ENCODE measurements at regions not wholly inside any gene's neighbourhood (a gene's known extent, or its start where the extent isn't known, plus 50 kb on each side); places are given as distances from the start of the nearest gene placed in this dataset.

DNA sequence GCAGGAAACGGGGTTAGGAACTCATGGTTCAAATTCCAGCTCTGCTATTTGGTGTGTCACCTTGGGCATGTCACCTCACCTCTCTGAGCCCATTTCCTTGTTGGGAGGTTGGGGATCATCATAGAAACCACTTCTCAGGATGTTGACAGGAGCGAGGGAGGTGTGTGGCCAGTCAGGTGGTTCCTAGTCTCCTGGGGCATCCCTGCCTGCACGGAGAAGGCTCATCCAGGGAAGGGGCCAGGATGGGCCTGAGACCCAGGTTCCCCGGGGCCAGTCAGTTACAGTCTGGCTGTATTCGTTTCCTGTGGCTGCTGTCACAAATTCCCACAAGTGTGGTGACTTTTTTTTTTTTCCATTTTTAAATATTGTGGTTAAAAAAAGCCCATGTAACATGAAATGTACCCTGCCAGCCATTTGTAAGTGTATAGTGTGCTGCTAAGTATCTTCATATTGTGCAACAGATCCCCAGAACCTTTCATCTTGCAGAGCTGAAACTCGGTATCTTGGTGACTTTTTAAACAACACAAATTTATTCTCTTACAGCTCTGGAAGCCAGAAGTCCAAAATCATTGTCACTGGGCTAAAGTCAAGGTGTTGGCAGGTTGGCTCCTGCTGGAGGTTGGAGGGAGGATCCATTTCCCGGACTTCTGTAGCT, 78.7 kb upstream of the UNC5A start:
- H3K36me3 Mint-ChIP-seq, result no peaks in the 10 kb centered on the region
- H3K9me3 Mint-ChIP-seq, result no peaks in the 10 kb centered on the region
- no peak for DNase-seq (ENCODE audit: low spot score in 2 of 2)
- no peak overlapping the region for H3K27ac Mint-ChIP-seq
- no peak for ATAC-seq

DNA sequence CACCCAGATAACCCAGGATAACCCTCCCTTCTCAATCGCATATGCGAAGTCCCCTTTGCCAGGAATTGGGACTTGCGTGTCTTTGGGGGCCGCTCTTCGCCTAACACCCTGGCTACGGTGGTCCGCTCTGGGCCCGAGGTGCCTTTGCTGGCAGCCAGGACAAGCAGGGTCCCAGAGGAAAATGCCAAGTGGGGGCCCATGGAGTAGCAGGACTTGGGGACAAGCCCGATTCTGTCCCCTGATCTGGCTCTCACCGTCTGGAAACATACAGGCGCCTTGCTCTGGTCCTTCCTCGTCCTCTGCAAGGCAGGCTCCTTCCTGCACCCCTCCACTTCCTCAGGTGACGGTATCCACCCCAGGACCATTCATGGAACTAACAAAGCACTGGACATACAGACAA, 78.1 kb upstream of the UNC5A start:
- ATAC-seq (no peak), DNase-seq (ENCODE audit: low spot score in 2 of 2) (peak in 1 of 2 donors; percentile 9)
- H3K27ac Mint-ChIP-seq, result no peak overlapping the region
- H3K36me3 Mint-ChIP-seq, result no peaks in the 10 kb centered on the region
- no peaks in the 10 kb centered on the region for H3K9me3 Mint-ChIP-seq

DNA sequence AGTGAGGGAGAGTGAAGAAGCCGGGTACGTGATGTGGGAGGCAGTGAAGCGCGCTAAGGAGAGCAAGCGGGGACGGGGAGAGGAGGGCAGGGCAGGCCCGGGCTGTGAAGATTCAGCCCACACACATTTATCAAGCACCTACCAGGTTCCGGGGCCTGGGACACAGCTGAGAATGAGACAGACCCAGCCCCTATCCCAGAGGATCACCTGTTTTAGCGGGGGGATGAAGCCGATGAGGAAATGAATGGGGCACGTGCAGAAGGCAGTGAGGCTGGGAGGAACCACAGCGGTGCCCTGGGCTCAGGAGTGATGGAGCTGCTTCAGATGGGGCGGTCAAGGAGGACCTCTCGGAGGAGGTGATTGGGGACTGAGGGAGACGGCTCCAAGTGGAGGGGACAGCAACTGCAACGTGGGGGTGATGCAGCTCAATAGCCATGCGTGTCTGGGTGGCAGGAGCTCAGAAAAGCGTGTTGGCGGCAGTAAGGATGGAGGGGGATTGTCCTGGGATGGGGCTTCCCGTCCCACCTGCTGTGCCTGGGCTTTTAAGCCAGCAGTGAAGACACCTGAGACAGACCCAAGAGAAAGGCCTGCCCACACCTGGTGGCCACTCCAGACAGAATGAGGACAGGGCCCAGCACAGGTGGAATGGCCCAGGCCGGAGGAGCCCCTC, 77.5 kb upstream of the UNC5A start:
- Mint-ChIP-seq H3K27ac (no peak overlapping the region), H3K36me3 (no peaks in the 10 kb centered on the region), H3K9me3 (no peaks in the 10 kb centered on the region)
- DNase-seq (ENCODE audit: low spot score in 2 of 2), result peak in 1 of 2 donors; percentile 47
- ATAC-seq, result no peak

DNA sequence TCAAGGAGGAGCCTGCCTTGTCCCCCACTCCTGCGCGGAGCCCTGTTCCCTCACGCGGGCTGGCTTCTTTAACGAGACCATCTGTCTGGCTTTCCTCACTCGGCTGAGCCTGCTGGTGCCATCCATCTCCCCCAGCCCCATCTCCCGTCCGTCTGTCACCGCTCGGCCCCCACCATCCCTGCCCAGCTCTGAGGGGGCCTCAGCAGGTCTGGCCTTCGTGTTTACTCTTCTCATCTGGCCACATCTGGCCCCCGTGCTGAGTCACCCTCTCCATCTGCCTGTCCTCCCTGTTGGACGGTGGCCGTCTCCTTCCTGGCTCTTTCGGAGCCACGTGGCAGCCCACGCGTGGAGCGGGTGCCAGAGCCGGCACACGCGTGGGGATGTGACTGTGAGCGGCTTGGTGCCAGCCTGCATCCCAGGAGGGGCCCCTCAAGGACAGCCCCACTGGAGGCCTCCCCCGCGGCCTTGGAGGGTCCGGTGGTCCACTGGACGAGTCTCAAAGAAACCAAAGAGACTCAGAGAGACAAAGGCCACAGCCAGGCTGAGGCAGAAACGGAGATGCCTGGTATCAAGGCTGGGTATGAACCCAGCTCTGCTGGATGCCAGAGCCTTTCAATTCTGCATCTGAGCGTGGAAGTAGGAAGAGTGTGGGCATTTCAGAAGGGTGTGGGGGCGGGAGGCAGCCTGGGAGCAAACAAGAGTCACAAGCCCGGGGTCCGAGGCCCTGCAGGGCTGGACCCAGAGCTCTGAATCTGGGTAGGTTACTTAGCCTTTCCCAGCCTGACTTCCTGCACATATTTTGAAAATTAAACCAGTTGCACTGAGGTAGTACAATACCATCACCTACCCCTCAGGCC, 76.7 kb upstream of the UNC5A start:
- DNase-seq (ENCODE audit: low spot score in 2 of 2), result peak in 1 of 2 donors; percentile 44
- no peak for ATAC-seq
- no peaks in the 10 kb centered on the region for H3K36me3 Mint-ChIP-seq
- H3K9me3 Mint-ChIP-seq, result no peaks in the 10 kb centered on the region
- no peak overlapping the region for H3K27ac Mint-ChIP-seq

DNA sequence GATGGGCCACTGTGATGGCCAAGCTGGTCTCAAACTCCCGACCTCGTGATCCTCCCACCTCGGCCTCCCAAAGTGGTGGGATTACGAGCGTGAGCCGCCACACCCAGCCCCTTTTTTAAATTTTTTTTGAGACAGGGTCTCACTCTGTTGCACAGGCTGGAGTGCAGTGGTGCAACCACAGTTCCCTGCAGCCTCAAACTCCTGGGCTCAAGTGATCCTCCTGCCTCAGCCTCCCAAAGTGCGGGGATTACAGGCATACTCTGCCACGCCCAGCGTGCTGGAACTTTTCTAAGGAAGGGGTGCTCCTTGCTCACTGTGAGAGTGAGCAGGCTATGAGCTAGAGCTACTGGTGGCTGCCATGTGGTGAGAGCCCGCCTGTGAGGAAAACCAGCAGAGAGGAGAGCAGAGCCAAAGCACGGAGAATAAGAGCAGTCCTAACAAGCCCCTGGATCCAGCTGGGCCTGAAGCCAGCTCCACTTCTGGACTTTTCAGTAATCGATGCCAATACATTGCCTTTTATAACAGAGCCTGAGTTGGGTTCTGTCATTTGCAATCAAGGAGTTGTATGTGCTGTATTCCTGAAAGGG, 75.5 kb upstream of the UNC5A start:
- DNase-seq (ENCODE audit: low spot score in 2 of 2), result peak in 1 of 2 donors; percentile 9
- ATAC-seq, result no peak
- Mint-ChIP-seq H3K36me3 (no peaks in the 10 kb centered on the region), H3K27ac (no peak overlapping the region), H3K9me3 (no peaks in the 10 kb centered on the region)

DNA sequence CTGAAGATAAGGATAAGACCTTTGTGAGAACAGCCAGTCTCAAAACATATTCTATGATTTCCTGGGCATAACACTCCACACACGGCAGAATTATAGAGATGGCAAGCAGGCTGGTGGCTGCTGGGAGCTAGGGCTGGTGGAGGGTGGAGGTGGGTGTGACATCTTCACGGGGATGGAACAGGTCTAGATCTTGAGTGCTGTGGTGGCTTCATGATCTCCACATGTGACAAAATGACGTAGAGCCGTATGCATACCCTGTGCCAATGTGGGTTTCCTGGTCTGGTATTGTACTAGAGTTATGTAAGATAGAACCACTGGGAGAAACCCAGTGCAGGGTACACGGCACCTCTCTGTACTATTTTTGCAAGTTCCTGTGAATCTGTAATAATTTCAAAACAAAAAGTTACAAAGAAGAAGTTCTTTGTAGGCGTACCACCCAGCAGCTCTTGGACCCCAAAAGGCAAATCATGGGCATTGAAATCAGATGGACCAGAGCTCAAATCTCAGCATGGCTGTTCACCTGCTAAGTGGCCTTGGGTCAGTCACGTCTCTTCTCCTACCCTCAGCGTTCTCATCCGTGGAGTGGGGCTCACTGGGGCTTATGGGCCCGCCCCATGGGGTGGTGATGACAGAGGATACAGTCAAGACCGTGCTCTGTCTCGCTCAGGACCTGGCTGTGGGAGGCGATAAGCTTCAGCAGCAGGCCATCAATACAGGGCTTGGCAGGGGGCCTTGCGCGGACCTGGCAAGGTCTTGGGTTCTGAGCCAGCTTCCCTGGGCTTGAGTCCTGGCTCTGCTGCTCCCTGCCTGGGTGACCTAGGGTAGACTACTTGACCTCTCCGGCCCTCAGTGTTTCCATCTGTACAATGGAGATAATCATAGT, 74.7 kb upstream of the UNC5A start:
- no peaks in the 10 kb centered on the region for H3K36me3 Mint-ChIP-seq
- DNase-seq (ENCODE audit: low spot score in 2 of 2) (no peak), ATAC-seq (no peak)
- H3K27ac Mint-ChIP-seq, result no peak overlapping the region
- H3K9me3 Mint-ChIP-seq, result no peaks in the 10 kb centered on the region

DNA sequence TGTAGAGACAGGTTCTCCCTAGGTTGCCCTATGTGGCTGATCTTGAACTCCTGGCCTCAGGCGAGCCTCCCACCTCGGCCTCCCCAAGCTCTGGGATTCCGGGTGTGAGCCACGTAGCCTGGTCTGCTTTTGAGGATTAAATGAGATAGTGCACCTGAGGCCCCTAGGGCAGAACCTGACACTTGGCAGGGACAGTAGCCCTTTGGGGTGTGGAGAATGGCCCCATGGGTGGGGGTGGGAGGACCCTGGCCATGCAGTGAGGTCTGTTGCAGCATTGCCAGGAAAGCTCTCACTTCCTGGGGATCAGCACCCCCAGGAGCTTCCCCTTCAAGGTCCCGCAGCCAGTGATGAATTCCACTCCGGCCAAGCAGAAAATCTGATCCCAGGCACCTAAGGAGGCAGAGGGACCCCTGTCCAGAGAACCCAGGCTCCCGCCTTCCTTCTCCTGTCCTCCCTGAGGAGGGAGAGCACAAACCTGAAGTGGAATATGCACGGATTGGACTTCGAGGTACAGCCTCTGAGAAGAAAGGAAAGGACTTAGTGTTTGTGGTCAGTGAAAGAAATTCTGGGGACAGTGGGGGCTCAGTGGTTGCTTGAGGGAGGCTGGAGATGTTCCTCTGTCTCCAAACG, 73.9 kb upstream of the UNC5A start:
- no peaks in the 10 kb centered on the region for H3K9me3 Mint-ChIP-seq

DNA sequence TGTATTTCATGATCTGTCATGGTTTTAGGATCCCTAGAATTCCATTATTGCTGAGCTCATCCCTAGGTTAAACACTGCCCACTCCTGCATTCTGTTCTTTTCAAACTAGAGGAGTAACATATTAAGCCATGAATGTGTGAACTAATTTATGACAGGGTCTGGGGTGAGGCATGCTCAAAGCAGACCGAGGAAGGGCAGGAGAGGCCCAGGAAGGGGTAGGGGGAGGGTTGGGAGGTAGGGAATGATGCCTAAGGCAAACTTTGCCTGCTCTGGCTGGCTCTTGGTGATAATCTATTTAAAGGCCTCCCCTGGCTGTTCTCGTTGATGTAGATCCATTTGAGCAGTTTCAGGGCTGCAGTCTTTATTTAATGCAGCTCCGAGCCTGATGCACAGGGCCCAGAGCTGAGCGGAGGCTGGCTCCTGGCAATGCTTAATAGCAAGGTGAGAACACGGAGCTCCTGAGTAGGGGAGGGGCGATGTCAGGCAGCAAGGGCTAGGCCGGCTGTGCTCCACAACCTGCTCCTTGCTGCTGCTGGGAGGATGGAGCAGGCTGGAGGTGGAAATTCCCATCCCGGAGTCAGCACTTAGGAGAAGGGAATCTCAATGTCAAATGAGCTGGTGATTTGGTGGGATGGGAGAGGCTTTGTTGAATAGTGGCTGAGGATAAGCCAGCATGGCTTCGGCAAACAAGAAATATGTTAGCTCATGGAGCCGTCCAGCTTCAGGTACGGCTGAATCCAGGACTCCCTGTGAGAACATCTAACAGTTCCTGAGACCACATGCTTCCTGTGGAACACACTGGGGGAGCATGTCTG, 73.2 kb upstream of the UNC5A start:
- no peak overlapping the region for H3K27ac Mint-ChIP-seq
- H3K9me3 Mint-ChIP-seq, result no peaks in the 10 kb centered on the region
- no peak for ATAC-seq
- no peaks in the 10 kb centered on the region for H3K36me3 Mint-ChIP-seq
- peak in 1 of 2 donors; percentile 25 for DNase-seq (ENCODE audit: low spot score in 2 of 2)

More for the DNA sequence above, 73.9 kb upstream of the UNC5A start:
- ATAC-seq (no peak), DNase-seq (ENCODE audit: low spot score in 2 of 2) (peak in 1 of 2 donors; percentile 37)
- Mint-ChIP-seq H3K27ac (no peak overlapping the region), H3K36me3 (no peaks in the 10 kb centered on the region)

DNA sequence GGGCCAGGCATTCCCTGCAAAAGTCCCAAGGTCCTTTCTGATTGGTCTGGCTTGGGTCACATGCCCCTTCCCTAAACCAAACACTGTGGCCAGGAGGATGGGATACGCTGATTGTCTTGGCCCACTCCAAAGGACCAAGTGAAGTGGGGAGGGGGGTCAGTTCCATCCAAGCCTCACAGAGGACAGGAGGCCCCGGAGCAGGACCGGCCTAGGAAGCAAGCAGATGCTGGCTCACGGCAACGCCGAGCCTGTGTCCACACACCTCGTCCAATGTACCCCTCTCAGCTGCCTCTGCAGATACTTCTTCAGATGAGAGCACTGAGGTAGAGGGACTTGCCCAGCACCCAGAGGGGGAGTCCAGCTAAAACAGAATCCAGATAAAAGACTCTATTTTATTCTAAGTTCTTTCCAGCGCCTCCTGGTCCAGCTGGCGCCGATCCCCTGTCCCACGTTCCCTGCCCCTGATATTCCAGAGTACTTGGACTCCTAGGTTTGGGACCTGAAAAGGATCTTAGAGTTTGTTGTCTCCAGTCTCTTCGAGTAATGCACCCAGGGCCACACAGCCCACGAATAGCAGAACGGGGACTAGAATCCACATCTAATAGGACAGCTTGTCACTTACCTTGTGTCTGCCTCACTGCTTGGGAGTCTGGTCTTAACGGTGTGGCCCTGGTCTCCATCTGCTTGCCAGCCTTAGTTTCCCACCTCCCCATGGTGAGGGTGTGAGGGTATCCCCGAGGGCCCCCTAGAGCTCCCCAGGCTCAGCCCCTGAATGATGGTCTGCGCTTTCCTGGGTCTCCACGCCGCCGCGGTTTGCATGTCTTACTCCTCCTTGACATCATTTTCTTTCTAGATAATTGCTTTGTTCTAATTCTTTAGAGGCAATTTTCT, 72.4 kb upstream of the UNC5A start:
- Mint-ChIP-seq H3K9me3 (no peaks in the 10 kb centered on the region), H3K36me3 (no peaks in the 10 kb centered on the region), H3K27ac (no peak overlapping the region)
- DNase-seq (ENCODE audit: low spot score in 2 of 2), result peak in 1 of 2 donors; percentile 34
- ATAC-seq, result no peak

DNA sequence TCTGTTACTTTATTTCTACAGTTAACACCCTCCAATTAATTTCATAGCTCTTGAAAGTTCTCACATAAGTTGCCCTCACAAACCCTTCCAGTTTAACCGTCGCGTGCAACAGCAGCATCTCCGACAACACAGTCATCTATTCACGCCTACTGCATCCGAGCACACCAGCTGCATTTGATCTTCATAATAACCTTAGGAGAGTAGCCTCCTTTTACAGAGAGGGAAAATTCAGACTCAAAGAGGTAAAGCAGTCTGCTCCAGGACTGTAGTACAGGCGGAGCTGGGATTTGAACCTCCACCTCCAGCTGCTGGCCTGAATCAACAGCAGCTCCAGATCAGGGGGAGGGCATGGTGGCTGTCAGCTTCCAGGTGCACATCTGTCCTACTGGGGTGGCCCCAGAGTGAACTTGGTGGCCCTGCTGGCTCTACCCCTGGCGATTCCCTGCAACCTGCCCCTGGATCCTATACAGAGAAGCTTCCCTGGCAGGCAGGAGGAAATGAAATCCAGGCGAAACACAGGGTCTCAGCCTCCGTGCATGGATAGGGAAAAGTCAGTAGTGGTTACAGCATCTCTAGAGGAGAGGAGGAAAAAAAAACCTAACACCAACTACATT, 71.6 kb upstream of the UNC5A start:
- Mint-ChIP-seq H3K9me3 (no peaks in the 10 kb centered on the region), H3K27ac (no peak overlapping the region), H3K36me3 (no peaks in the 10 kb centered on the region)
- ATAC-seq, result no peak
- peak in 1 of 2 donors; percentile 11 for DNase-seq (ENCODE audit: low spot score in 2 of 2)

DNA sequence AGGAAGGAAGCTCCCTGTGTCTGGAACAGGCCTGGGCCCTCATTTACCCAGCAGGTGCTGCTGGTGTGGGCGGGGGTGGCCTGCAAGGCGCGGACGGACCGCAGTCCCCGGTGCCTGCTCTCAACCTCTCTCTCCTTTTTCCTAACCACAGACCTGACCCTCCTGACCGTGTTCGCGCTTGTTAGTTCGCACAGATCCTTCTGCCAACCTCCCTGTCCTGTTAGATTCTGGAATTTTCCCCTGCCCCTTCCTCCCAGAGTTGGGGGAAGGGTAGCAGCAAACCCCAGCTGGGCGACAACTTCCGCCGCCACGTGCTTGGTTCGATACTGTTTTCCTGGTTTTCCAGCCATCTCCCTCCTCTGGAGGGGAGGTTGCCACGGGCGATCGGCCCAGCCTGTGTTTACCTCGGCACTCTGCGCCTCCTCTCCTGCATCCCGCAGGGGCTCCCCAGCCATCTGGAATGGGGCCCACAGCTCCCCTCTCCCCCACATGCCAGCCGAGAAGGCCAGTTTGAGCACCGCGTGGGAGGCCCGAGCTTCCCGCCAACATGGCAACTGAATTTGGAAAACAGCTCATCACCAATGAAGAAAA, 70.8 kb upstream of the UNC5A start:
- ATAC-seq (no peak), DNase-seq (ENCODE audit: low spot score in 2 of 2) (peak in 1 of 2 donors; percentile 38)
- Mint-ChIP-seq H3K27ac (no peak overlapping the region), H3K36me3 (no peaks in the 10 kb centered on the region), H3K9me3 (no peaks in the 10 kb centered on the region)

DNA sequence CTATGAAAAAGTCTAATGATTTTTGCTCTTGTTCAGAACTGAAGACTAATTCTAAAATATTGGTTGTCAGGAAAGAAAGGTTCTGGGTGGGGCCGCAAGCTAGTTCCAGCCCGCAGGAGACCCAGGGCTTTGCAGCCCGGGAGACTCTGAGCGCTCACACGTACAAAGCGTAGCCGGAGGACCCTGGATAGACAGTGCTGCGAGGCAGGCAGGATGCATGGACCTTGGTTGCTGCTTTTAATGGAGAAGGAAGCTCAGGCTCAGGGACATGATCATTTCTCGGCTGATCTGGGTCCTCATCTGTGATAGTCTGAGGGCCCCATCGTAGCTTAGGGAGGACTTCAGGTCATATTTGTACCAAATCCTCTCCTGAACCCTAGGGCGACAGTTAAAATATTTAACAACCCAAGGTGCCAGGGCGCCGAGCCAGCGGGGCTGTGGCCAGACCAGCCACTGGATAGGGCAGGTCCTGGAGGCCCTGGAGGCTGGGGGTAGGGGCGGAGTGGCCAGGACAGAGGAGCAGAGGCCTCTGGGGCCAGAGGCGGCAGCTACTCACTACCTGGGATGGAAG, 70.1 kb upstream of the UNC5A start:
- DNase-seq (ENCODE audit: low spot score in 2 of 2), result peak in 1 of 2 donors; percentile 33
- H3K36me3 Mint-ChIP-seq, result no peaks in the 10 kb centered on the region
- no peak overlapping the region for H3K27ac Mint-ChIP-seq
- no peak for ATAC-seq
- H3K9me3 Mint-ChIP-seq, result no peaks in the 10 kb centered on the region

DNA sequence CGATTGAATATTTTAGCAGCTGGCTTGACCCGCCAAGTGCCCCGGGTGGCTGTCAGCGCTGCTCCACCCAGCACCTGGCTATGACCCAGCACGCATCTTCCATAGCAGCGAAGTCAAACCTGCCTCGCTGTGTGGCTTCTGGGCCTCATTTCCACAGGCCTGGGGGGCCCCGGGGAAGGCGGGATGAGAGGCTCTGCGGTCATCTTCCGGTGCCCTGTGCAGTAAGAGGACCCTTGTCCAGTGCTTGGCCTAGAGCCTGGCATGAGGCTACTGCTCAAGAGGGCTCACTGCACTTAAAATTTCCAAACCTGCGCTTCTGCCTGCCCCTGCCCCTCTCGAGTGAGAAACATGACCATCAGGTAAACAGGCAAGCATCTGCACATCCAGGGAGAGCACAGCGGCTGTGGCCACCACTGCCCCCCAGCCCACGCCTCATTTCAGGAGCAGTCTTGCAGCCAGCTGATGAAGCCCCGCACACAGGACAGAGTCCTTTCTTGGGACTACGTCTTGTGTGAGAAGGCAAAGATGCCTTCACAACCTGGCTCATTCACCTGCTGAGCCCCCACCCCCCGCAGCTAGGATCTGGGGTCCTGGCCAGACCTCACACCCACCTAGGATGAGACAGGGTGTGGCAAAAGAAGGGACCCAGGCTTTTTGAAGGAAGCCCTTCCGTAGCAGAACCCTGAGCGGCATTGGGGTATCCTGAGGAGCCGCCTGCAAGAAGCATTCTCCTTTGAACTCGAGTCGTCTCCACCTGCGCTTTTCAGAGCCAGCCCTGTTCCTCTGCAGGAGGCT, 69.5 kb upstream of the UNC5A start:
- ATAC-seq (no peak), DNase-seq (ENCODE audit: low spot score in 2 of 2) (peak in 1 of 2 donors; percentile 38)
- Mint-ChIP-seq H3K36me3 (no peaks in the 10 kb centered on the region), H3K27ac (no peak overlapping the region), H3K9me3 (no peaks in the 10 kb centered on the region)

Measured in activated naive CD4-positive, alpha-beta T cell treated with anti-CD3 and anti-CD28 coated beads, Interleukin-2, amount 50 U/mL, for 72 hours (primary cell).